Activated CD8-positive, alpha-beta memory T cell treated with anti-CD3 and anti-CD28 coated beads for 1 hour (primary cell): ENCODE measurements at regions not wholly inside any gene's neighbourhood (a gene's known extent, or its start where the extent isn't known, plus 50 kb on each side); places are given as distances from the start of the nearest gene placed in this dataset.
"Not testable (repeated sequence)": the region's sequence is repeated elsewhere in the genome, so short reads cannot be mapped to it uniquely, and the experiment has no call there.

ENCODE experiments used
- DNase-seq, 2 donors: peaks; one replicate each; pipeline ENCODE4 v3.0.0-alpha.2; 2020; ENCODE audit warnings: low read depth in 1 of 2; ENCODE audit errors: extremely low read depth in 1 of 2

- no peak for DNase-seq
Observed at GRCh38 chr3:194939949-194940770, 254.5 kb downstream of the FAM43A start.

- no peak for DNase-seq
Observed at GRCh38 chr3:194941360-194941955, 255.8 kb downstream of the FAM43A start.

GRCh38 chr3:194941956-194942511 is 256.4 kb downstream of the FAM43A start:
- no peak for DNase-seq

DNA sequence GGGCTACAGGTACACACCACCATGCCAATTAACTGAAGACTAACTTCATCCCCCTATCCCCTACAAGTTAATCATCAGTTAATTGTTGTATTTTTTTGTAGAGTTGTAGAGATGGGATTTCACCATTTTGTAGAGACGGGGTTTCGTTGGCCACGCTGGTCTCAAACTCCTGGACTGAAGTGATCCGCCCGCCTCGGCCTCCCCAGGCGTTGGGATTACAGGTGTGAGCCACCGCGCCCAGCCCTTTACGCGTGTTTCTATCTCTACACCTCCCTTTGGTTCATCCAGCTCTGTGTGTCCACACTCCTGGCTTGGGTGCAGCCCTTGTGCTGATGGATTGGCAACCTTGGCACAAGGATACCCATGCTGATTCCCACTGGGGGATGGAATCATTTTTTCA is 258.8 kb downstream of the FAM43A start:
- DNase-seq, result no peak

- no peak for DNase-seq
Observed at GRCh38 chr3:194945508-194945907, 259.8 kb downstream of the FAM43A start.

- no peak for DNase-seq
Observed at GRCh38 chr3:194946091-194946490, 260.4 kb downstream of the FAM43A start.

- DNase-seq, result no peak
Observed at GRCh38 chr3:194949592-194949991, 263.9 kb downstream of the FAM43A start.

DNA sequence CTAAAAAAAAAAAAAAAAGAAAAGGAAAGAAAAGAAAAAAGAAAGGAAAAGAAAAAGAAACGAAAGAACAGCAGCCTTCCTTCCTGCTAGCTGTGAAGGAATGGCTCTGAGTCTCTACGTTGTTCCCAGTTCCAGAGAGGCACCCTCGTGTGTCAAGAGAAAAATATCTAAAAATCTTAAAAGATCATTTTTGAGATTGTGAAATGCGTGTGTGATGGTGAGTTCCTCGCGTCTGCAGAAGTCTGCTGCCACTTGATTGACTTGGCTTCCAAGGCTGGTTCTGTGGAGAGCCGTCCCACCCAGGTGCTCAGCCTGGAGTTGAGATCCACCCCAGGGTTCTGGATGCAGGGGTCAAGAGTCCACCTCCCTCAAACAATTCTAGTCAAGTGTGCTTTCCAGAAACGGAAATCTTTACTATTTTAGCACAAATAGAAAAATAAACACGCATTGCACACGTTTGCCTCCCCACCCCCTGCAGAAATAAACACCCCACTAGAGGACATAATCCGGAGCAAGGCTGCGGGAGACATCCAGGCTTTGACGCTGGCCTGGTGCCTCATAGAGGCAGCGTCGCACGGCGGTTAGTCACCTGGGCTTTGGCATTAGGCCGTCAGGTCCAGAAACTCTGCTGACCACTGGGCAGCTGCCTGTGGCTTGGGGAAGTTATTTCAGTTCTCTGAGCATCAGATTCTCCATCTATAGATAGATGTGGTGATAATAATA is 265.4 kb downstream of the FAM43A start:
- no peak for DNase-seq

DNA sequence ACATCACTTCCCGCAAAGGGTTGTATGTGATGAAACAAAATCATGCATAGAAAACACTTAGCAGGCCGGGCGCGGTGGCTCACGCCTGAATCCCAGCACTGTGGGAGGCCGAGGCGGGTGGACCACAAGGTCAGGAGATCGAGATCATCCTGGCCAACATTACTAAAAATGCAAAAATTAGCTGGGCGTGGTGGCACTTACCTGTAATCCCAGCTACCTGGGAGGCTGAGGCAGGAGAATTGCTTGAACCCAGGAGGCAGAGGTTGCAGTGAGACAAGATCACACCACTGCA is 265.9 kb downstream of the FAM43A start:
- DNase-seq, result not testable (repeated sequence)

- DNase-seq, result no peak
Observed at GRCh38 chr3:194951931-194952582, 266.4 kb downstream of the FAM43A start.

DNA sequence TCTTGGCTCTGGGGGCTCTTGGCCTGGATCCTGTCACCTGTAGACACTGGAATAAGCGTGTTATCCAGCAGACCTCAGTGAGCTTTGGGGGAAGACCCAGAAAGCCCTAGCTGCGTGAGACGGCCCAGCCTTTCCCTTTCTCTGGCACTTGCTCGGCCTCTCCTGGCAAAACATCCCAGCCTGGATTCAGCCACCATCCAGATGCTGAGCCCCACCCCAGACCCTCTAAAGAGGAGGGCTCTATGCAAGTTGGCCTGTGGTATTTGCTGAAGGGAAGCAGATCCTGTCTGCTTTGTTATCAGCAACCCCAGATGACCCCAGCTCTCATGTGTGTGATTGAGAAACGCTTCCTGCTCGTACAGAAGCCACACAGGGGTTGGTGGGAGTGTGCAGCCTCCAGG is 267.2 kb downstream of the FAM43A start:
- DNase-seq, result no peak

DNA sequence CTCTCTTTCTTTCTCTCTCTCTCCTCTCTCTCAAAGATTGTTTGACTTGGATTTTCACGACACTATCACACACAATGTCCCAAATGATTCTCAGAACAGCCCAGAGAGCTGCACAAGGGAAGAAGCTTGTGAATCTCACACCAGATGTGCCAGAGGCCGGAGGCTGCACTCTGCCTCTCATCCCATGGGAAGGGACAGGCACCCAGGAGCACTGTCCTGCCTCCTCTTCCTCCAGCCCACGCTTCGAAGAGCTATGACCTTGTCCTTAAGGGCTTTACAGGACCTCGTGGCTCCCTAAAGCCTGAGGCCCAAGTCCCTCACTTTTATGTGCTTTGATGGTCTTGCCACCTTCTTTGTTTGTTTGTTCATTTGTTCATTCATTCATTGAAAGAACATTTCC is 267.6 kb downstream of the FAM43A start:
- no peak for DNase-seq

DNA sequence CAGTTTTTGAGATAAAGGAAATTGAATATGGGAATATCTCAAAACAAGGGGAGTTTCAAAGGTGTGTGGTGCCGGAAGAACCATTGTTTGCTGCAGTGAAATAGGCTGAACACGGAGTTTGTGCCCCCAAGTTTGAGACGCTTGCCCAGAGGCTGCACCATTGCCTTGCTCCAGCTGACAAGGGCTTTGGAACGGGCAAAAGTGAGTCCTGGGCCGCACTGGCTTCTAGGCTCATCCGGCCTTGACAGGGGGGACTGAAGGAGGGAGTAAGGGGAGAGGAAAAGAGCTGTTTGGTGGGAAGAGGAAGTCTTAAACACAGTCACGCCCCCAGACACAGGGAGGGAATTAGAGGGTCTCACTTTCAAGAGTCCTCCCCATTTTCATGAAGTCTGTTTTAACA is 269.9 kb downstream of the FAM43A start:
- DNase-seq, result no peak

DNA sequence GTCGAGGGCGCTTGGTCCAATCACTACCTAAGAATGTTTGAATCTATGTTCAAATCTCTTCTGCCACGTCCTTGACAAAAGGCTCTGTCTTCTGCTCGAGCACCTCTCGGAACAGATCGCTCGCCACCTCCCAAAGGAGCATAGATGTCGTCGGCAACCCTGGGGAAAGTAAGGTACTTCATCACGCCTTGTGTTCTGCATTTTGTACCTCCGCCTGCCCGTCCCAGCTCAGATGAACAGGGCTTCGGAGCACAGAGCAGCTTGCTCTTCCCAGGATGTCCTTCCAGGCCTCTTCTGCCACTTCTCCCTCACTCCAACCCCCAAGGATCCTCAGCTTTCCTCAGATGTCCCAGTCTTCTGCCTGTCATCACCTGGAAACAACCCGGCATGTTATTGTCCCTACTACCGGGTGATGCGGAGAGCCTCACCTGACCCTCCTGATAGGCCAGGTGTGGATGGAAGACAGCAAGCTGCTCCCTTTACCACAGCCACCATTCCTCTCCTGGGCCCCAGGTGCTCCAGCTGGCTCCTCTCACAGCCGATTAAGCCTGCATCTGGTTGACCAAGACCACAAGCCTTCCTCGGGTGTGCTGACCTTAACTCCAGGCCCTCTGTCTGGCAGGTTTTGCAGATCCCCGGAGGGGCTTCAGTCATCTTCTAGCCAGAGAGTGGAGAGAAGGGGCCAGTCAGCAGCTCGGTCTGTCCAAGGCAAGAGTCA is 270.5 kb downstream of the FAM43A start:
- no peak for DNase-seq

DNA sequence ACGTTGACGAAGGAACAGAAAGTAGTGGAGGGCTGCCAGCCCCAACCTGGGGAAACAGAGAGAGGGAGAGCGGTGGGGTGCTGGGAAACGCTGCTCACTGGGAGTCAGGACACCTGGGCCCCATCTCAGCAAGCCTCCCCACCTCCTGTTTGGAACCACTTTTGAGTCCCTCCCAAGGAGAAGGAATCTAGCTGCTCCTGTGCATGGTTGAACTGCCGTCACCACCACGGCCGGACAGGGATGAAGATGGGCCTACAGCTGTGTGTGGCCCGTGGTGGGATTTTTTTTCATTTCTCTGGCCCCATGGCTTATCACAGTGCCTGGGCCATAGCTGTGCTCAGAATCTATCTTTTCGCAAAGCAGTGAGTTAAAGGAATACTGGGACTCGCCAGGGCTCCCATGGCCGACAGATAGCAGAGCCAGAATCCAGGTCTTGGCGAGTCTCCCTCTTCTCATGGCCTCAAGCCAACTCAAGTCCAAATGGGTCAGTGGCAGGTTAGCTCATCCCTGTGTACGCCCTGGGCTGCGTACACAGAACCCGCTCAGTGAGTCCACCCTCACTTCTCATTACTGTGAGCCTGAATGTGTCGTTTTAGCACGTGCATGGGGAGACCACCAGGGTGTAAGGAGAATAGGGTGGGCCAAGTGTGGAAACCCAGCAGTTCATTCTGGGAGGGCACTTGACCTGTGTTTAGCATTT is 271.2 kb downstream of the FAM43A start:
- no peak for DNase-seq

GRCh38 chr3:194957743-194958240 is 272.1 kb downstream of the FAM43A start:
- DNase-seq, result no peak

DNA sequence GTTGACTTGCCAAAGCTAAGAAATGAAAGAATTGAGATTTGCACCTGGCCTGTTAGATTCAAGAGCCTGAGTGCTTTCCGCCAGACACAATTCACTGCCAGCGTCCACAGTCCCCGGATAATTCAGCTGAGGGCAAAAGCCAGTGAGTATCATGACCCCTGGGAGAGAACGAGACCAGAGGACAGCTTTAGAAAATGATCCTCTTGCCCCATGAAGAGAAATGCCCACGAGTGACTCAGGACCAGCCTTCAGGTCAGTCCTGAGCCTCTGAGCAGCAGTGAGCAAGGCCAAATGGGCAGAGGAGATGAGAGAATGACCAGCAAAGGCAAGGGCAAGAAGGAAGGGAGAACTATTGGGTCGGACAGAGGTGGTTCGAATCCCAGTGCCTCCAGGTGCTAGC is 273.5 kb downstream of the FAM43A start:
- no peak for DNase-seq

DNA sequence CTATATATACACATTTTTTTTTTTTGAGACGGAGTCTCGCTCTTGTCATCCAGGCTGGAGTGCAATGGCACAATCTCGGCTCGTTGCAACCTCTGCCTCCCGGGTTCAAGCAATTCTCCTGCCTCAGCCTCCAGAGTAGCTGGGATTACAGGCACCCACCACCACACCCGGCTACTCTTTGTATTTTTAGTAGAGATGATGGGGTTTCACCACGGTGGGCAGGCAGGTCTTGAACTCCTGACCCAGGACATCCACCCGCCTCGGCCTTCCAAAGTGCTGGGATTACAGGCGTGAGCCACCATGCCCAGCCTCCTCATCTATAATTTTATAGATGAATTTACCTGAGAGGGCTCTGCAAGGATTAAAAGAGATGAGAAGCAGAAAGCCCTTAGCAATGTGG is 274.0 kb downstream of the FAM43A start:
- DNase-seq, result not testable (repeated sequence)

- no peak for DNase-seq
Observed at GRCh38 chr3:194960446-194961032, 274.9 kb downstream of the FAM43A start.

DNA sequence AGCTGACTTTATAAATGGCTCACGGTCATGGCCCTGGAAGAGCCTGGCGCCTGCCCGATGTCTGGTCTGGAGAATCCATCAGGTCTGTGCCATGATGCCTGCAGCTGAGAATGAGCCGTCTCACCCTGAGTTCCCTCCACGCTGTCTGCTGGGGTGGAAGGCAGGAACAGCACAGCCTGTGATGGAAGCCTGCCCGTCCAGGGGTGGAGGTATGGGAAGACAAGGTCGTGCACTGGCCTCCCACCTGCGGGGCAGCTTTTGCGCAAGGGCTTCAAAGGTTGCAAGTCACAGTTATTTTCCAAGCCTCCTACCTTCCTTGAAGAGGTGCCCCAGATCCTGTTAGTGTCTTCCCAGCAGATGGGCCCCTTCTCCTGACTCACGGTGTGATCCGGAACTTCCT is 275.5 kb downstream of the FAM43A start:
- no peak for DNase-seq
